Ishikawa (cell line): ENCODE measurements at regions not wholly inside any gene's neighbourhood (a gene's known extent, or its start where the extent isn't known, plus 50 kb on each side); places are given as distances from the start of the nearest gene placed in this dataset.

Experiments used
- CEBPB ChIP-seq: IDR thresholded peaks from 2 replicates; pipeline ENCODE4 v1.6.1; 2012
- EGR1 ChIP-seq: IDR thresholded peaks from 2 replicates; pipeline ENCODE4 v1.6.1; 2012
- EP300 ChIP-seq: IDR thresholded peaks from 2 replicates; pipeline ENCODE4 v1.6.1; 2012; ENCODE audit warnings: borderline replicate concordance
- TF ChIP-seq, protein P1 (sequence below): IDR thresholded peaks from 2 replicates; pipeline ENCODE4 v1.6.1; 2012

DNA sequence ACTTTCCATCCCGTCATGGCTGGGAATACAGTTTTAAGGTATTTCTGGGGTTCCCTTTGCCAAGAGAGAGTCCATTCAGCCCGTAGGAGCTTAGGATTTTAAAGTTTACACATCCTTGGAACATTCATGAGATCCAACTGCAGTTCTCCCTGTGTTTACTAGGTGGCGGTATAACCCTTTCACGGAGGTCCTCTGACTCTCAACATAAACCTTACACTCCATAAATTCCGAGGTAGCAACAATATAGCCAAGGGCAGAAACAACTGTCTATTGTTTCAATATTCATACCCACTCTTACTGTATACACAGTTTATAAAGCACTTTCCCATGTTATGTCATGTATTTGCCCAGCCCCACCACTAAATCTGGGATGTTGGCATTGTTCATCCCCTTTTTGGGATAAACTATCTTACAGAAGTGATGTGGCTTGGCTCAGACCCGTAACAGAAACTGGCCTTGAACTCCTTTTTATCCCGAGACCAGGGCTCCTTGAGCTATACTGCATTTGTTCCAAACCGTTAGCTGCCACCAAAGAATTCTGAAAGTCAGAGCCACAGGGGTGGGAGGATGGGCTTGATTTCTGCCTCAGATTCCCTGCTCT lies 69.2 kb upstream of the COL6A5 start:
- no peak for TF ChIP-seq EP300
- no peak for TF ChIP-seq EGR1
- no peak for TF ChIP-seq CEBPB
- TF ChIP-seq, protein P1, sequence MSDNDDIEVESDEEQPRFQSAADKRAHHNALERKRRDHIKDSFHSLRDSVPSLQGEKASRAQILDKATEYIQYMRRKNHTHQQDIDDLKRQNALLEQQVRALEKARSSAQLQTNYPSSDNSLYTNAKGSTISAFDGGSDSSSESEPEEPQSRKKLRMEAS = no peak
